ENCODE measurements at regions not wholly inside any gene's neighbourhood (a gene's known extent, or its start where the extent isn't known, plus 50 kb on each side); places are given as distances from the start of the nearest gene placed in this dataset.

- no peak for TF ChIP-seq CTCF (IDR thresholded peaks at IDR 0.05)
- no peak for TF ChIP-seq POLR2A (IDR thresholded peaks at IDR 0.05)
These were observed 58.8 kb upstream of the SLC7A14 start for GRCh38 chr3:170644711-170645110.

All from uterus (tissue), 2 donors.